RWPE2 (cell line): ENCODE measurements at regions not wholly inside any gene's neighbourhood (a gene's known extent, or its start where the extent isn't known, plus 50 kb on each side); places are given as distances from the start of the nearest gene placed in this dataset.

ENCODE experiments used
- ATAC-seq: fragments of 200-7000 bp; cut with Tn5 transposase; 3 replicates; pipeline ENCODE4 v1.9.1; 2021; ENCODE audit warnings: low read depth
- DNase-seq: peaks from one replicate; pipeline ENCODE4 v3.0.0-alpha.2; 2020; ENCODE audit warnings: low spot score
- H3K27ac ChIP-seq: fragments of 450-650 bp; 2 replicates; pipeline ENCODE4 v1.5.1; 2017; ENCODE audit warnings: mild to moderate bottlenecking; ENCODE audit not compliant: poor library complexity, severe bottlenecking
- H3K27me3 ChIP-seq: fragments of 250-450 bp; sonication (Bioruptor Pico); 2 replicates; pipeline ENCODE4 v1.5.1; 2021; ENCODE audit warnings: mild to moderate bottlenecking, moderate library complexity; ENCODE audit not compliant: insufficient read depth, poor library complexity, severe bottlenecking
- H3K36me3 ChIP-seq: fragments of 250-450 bp; sonication (Bioruptor Pico); 2 replicates; pipeline ENCODE4 v1.5.1; 2020; ENCODE audit warnings: low read depth, mild to moderate bottlenecking, moderate library complexity
- H3K4me1 ChIP-seq: fragments of 250-450 bp; sonication (Bioruptor Pico); 2 replicates; pipeline ENCODE4 v1.5.1; 2021; ENCODE audit warnings: mild to moderate bottlenecking, moderate library complexity; ENCODE audit not compliant: insufficient read depth, poor library complexity, severe bottlenecking
- H3K4me3 ChIP-seq: fragments of 250-450 bp; sonication (Bioruptor Pico); 2 replicates; pipeline ENCODE4 v1.5.1; 2021; ENCODE audit warnings: mild to moderate bottlenecking, moderate library complexity; ENCODE audit not compliant: severe bottlenecking
- H3K9me3 ChIP-seq: fragments of 250-450 bp; sonication (Bioruptor Pico); 2 replicates; pipeline ENCODE4 v1.5.1; 2021; ENCODE audit warnings: mild to moderate bottlenecking, moderate library complexity; ENCODE audit not compliant: severe bottlenecking
- CTCF ChIP-seq: fragments of 450-650 bp; IDR thresholded peaks from one replicate; pipeline ENCODE4 v1.5.1; 2017; ENCODE audit warnings: mild to moderate bottlenecking, moderate library complexity; ENCODE audit not compliant: poor library complexity, severe bottlenecking

DNA sequence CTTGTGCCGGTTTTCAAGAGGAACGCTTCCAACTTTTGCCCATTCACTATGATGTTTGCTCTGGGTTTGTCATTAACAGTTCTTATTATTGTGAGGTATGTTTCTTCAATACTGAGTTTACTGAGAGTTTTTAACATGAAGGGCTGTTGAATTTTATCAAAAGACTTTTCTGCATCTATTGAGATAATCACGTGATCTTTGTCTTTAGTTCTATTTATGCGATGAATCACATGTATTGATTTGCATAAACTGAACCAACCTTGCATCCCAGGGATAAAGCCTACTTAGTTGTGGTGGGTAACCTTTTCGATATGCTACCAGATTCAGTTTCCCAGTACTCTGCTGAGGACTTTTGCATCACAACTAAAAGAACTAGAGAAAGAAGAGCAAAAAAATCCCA lies 318.0 kb downstream of the GASK1B start:
- no peak for ATAC-seq
- no peak for TF ChIP-seq CTCF

DNA sequence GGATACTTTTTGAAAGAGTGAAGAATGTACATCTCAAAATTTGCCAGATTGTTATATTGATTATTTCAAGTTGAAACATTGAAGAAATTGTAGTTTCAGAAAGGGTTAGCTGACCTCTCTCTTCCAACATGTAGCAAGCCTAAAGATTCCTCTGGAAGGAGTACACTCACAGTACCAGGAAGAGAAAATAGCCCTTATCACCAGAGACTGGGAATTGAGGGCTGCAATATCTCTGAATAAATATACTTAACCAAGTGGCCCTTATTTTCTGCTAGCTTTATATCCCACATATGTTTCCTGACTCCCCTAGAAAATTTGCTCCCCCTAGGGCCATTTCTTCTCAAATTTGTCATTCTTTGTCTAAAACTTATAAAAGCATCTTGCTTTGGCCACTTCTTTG lies 332.2 kb downstream of the GASK1B start:
- ATAC-seq (no peak), DNase-seq (no peak)

More for the DNA sequence above, 318.0 kb downstream of the GASK1B start:
- no peaks in the 10 kb centered on the region for H3K27me3 ChIP-seq
- no peak overlapping the region for H3K27ac ChIP-seq
- H3K4me1 ChIP-seq = no peaks in the 10 kb centered on the region
- DNase-seq = no peak
- H3K4me3 ChIP-seq = no peak overlapping the region
- H3K36me3 ChIP-seq = no peaks in the 10 kb centered on the region
- no peaks in the 10 kb centered on the region for H3K9me3 ChIP-seq

GRCh38 chr4:157840034-157840433 lies 332.8 kb downstream of the GASK1B start:
- no peak for DNase-seq
- TF ChIP-seq CTCF = no peak
- no peak overlapping the region for H3K27ac ChIP-seq
- ATAC-seq = no peak
- H3K27me3 ChIP-seq = no peaks in the 10 kb centered on the region
- no peaks in the 10 kb centered on the region for H3K9me3 ChIP-seq
- no peaks in the 10 kb centered on the region for H3K36me3 ChIP-seq
- no peaks in the 10 kb centered on the region for H3K4me1 ChIP-seq
- no peak overlapping the region for H3K4me3 ChIP-seq

More for the DNA sequence above, 332.2 kb downstream of the GASK1B start:
- H3K4me1 ChIP-seq = no peaks in the 10 kb centered on the region
- no peaks in the 10 kb centered on the region for H3K36me3 ChIP-seq
- H3K9me3 ChIP-seq = no peaks in the 10 kb centered on the region
- H3K4me3 ChIP-seq = no peak overlapping the region
- no peak for TF ChIP-seq CTCF
- no peaks in the 10 kb centered on the region for H3K27me3 ChIP-seq
- H3K27ac ChIP-seq = no peak overlapping the region

DNA sequence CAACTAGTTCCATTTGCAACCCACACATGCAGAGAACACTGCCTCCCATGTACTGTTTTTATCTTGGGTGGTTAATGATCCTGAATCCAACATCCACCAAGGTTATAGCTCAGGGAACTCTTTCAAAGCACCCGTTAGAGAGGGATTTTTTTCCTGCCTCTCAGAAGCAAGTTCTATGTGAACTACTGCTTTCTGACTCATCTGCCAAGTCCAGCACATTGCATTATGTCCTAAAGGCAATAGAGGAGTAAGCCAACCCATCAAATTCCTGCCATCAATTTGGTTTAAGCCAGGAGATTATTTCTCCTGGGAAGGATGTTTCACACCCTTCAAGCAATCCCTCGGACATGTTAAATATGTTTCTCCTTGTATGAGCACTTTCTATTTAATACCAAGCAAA lies 334.5 kb downstream of the GASK1B start:
- Histone ChIP-seq H3K4me3 (no peak overlapping the region), H3K36me3 (no peaks in the 10 kb centered on the region), H3K4me1 (no peaks in the 10 kb centered on the region), H3K9me3 (no peaks in the 10 kb centered on the region), H3K27ac (no peak overlapping the region), H3K27me3 (no peaks in the 10 kb centered on the region)
- ATAC-seq (no peak), DNase-seq (no peak)
- TF ChIP-seq CTCF = no peak

DNA sequence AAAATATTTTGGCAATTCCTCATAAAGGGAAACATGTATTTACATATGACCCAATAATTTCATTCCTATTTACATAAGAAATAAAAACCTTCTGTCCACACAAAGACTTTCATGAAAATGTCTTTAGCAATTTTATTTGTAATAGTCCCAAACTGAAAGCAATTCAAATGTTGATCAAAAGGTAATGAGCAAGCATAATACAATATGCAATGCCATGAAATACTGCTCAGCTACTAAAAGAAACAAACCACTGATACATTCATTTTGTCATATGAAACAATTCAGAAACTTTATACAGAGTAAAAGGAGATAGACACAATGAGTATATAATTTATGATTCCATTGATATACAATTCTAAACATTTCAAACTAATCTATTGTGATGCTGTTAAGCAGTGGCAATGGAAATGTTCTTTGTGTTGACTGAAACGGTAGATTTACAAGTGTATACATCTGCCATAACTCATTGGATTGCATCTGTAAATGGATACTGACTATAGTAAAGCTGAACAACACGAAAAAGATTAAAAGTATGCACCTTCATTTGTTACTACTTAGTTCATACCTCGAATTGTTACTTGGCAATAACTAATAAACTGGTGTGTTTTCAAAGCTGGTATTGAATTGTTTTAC lies 335.6 kb downstream of the GASK1B start:
- Histone ChIP-seq H3K4me1 (no peaks in the 10 kb centered on the region), H3K27me3 (no peaks in the 10 kb centered on the region), H3K27ac (no peak overlapping the region), H3K4me3 (no peak overlapping the region), H3K9me3 (no peaks in the 10 kb centered on the region), H3K36me3 (no peaks in the 10 kb centered on the region)
- DNase-seq = no peak
- no peak for TF ChIP-seq CTCF
- no peak for ATAC-seq
